Eye (tissue), 1 donor: ENCODE measurements at regions not wholly inside any gene's neighbourhood (a gene's known extent, or its start where the extent isn't known, plus 50 kb on each side); places are given as distances from the start of the nearest gene placed in this dataset.

Experiments used
- DNase-seq: peaks from one replicate; pipeline ENCODE4 v3.0.0-alpha.2; 2015

GRCh38 chr10:111953949-111954348, 229.6 kb downstream of the GPAM start:
- no peak for DNase-seq

- peak; percentile 8 for DNase-seq
Observed at GRCh38 chr10:111954386-111954785, 229.2 kb downstream of the GPAM start.

- no peak for DNase-seq
Observed at GRCh38 chr10:111956841-111957240, 226.7 kb downstream of the GPAM start.

GRCh38 chr10:111962951-111963350, 220.6 kb downstream of the GPAM start:
- DNase-seq, result no peak

- no peak for DNase-seq
Observed at GRCh38 chr10:111967116-111967515, 216.4 kb downstream of the GPAM start.

- no peak for DNase-seq
Observed at GRCh38 chr10:111967547-111967946, 216.0 kb downstream of the GPAM start.

- no peak for DNase-seq
Observed at GRCh38 chr10:111968647-111969046, 214.9 kb downstream of the GPAM start.

- DNase-seq, result no peak
Observed at GRCh38 chr10:111970111-111970510, 213.5 kb downstream of the GPAM start.

- DNase-seq, result no peak
Observed at GRCh38 chr10:111972109-111972508, 211.5 kb downstream of the GPAM start.

GRCh38 chr10:111973306-111973705, 210.3 kb downstream of the GPAM start:
- no peak for DNase-seq

- no peak for DNase-seq
Observed at GRCh38 chr10:111973826-111974225, 209.7 kb downstream of the GPAM start.

- no peak for DNase-seq
Observed at GRCh38 chr10:111974325-111974724, 209.2 kb downstream of the GPAM start.

- no peak for DNase-seq
Observed at GRCh38 chr10:111976557-111976956, 207.0 kb downstream of the GPAM start.

- peak; percentile 51 for DNase-seq
Observed at GRCh38 chr10:111984057-111984456, 199.5 kb downstream of the GPAM start.

GRCh38 chr10:111986079-111986478, 197.5 kb downstream of the GPAM start:
- DNase-seq, result no peak

- DNase-seq, result no peak
Observed at GRCh38 chr10:111988646-111989045, 194.9 kb downstream of the GPAM start.

- peak; percentile 56 for DNase-seq
Observed at GRCh38 chr10:111989136-111989911, 194.2 kb downstream of the GPAM start.

GRCh38 chr10:111990734-111991133, 192.8 kb downstream of the GPAM start:
- no peak for DNase-seq

- DNase-seq, result no peak
Observed at GRCh38 chr10:111993321-111993720, 190.2 kb downstream of the GPAM start.

- DNase-seq, result no peak
Observed at GRCh38 chr10:111993872-111994426, 189.6 kb downstream of the GPAM start.

GRCh38 chr10:111996103-111996502, 187.5 kb downstream of the GPAM start:
- no peak for DNase-seq

GRCh38 chr10:111998728-111999127, 184.8 kb downstream of the GPAM start:
- no peak for DNase-seq

- no peak for DNase-seq
Observed at GRCh38 chr10:111999205-111999914, 184.2 kb downstream of the GPAM start.

- DNase-seq, result no peak
Observed at GRCh38 chr10:111999915-112000302, 183.7 kb downstream of the GPAM start.
